ENCODE measurements at regions not wholly inside any gene's neighbourhood (a gene's known extent, or its start where the extent isn't known, plus 50 kb on each side); places are given as distances from the start of the nearest gene placed in this dataset.
"Not testable (repeated sequence)": the region's sequence is repeated elsewhere in the genome, so short reads cannot be mapped to it uniquely, and the experiment has no call there.

GRCh38 chr14:106619606-106620005, 1093.2 kb downstream of the TMEM121 start:
- Histone ChIP-seq H3K9me3 (no peaks in the 10 kb centered on the region), H3K4me3 (no peak overlapping the region), H3K27me3 (no peaks in the 10 kb centered on the region), H3K4me1 (no peaks in the 10 kb centered on the region), H3K36me3 (no peaks in the 10 kb centered on the region), H3K27ac (no peak overlapping the region)
- intact Hi-C loops (cut with DNase I) = no loop called here
- TF ChIP-seq CTCF (IDR thresholded peaks at IDR 0.05) = no peak
- TF ChIP-seq POLR2A (IDR thresholded peaks at IDR 0.05) = no peak
- no peak for TF ChIP-seq POLR2AphosphoS5 (IDR thresholded peaks at IDR 0.05; ENCODE audit: insufficient read depth in 1 of 2, low read depth in 1 of 2)
- no peak for DNase-seq (ENCODE audit: extremely low spot score in 2 of 2)

- intact Hi-C loops (cut with DNase I) = no loop called here
- TF ChIP-seq POLR2A (IDR thresholded peaks at IDR 0.05) (no peak), CTCF (IDR thresholded peaks at IDR 0.05) (no peak), POLR2AphosphoS5 (IDR thresholded peaks at IDR 0.05; ENCODE audit: insufficient read depth in 1 of 2, low read depth in 1 of 2) (no peak)
- no peaks in the 10 kb centered on the region for H3K9me3 ChIP-seq
- no peaks in the 10 kb centered on the region for H3K27me3 ChIP-seq
- H3K36me3 ChIP-seq = no peaks in the 10 kb centered on the region
- H3K4me1 ChIP-seq = no peaks in the 10 kb centered on the region
- no peak overlapping the region for H3K4me3 ChIP-seq
- no peak overlapping the region for H3K27ac ChIP-seq
- no peak for DNase-seq (ENCODE audit: extremely low spot score in 2 of 2)
Measured at GRCh38 chr14:106620368-106620767, 1094.0 kb downstream of the TMEM121 start.

GRCh38 chr14:106622200-106622745, 1095.9 kb downstream of the TMEM121 start:
- Histone ChIP-seq H3K36me3 (no peaks in the 10 kb centered on the region), H3K9me3 (no peaks in the 10 kb centered on the region)

GRCh38 chr14:106625186-106625585, 1098.8 kb downstream of the TMEM121 start:
- Histone ChIP-seq H3K4me1 (no peaks in the 10 kb centered on the region), H3K27me3 (no peaks in the 10 kb centered on the region), H3K9me3 (no peaks in the 10 kb centered on the region), H3K4me3 (no peak overlapping the region), H3K27ac (no peak overlapping the region), H3K36me3 (no peaks in the 10 kb centered on the region)
- intact Hi-C loops (cut with DNase I) = no loop called here
- TF ChIP-seq CTCF (IDR thresholded peaks at IDR 0.05) (no peak), POLR2AphosphoS5 (IDR thresholded peaks at IDR 0.05; ENCODE audit: insufficient read depth in 1 of 2, low read depth in 1 of 2) (no peak), POLR2A (IDR thresholded peaks at IDR 0.05) (no peak)
- no peak for DNase-seq (ENCODE audit: extremely low spot score in 2 of 2)

More at GRCh38 chr14:106622200-106622745, 1095.9 kb downstream of the TMEM121 start:
- Histone ChIP-seq H3K27ac (no peak overlapping the region), H3K4me1 (no peaks in the 10 kb centered on the region), H3K27me3 (no peaks in the 10 kb centered on the region), H3K4me3 (no peak overlapping the region)
- intact Hi-C loops (cut with DNase I) = no loop called here
- DNase-seq (ENCODE audit: extremely low spot score in 2 of 2) = no peak
- TF ChIP-seq CTCF (IDR thresholded peaks at IDR 0.05) = no peak
- TF ChIP-seq POLR2AphosphoS5 (IDR thresholded peaks at IDR 0.05; ENCODE audit: insufficient read depth in 1 of 2, low read depth in 1 of 2) = no peak
- no peak for TF ChIP-seq POLR2A (IDR thresholded peaks at IDR 0.05)

GRCh38 chr14:106626469-106626868, 1100.1 kb downstream of the TMEM121 start:
- H3K27me3 ChIP-seq; H3K36me3 ChIP-seq; H3K27ac ChIP-seq; intact Hi-C loops (cut with DNase I); H3K4me1 ChIP-seq; DNase-seq (ENCODE audit: extremely low spot score in 2 of 2); H3K9me3 ChIP-seq; H3K4me3 ChIP-seq: not testable (repeated sequence)

GRCh38 chr14:106626942-106627588, 1100.7 kb downstream of the TMEM121 start:
- DNase-seq (ENCODE audit: extremely low spot score in 2 of 2); intact Hi-C loops (cut with DNase I); H3K4me1 ChIP-seq; H3K9me3 ChIP-seq; H3K27me3 ChIP-seq; H3K36me3 ChIP-seq; H3K27ac ChIP-seq; H3K4me3 ChIP-seq: not testable (repeated sequence)
